SK-N-SH treated with all-trans-retinoic acid at 6 μM for 48 hours (cell line): ENCODE measurements at regions not wholly inside any gene's neighbourhood (a gene's known extent, or its start where the extent isn't known, plus 50 kb on each side); places are given as distances from the start of the nearest gene placed in this dataset.

ENCODE experiments used
- ARNTL ChIP-seq: fragments of 450-650 bp; formaldehyde crosslinking; IDR thresholded peaks from 2 replicates; pipeline ENCODE4 v1.5.0; 2020; ENCODE audit warnings: low read depth, mild to moderate bottlenecking, moderate library complexity, borderline replicate concordance
- GLIS3 ChIP-seq: fragments of 250-450 bp; sonication (Bioruptor Pico); IDR thresholded peaks from 2 replicates; pipeline ENCODE4 v1.5.0; 2020; ENCODE audit warnings: mild to moderate bottlenecking, moderate library complexity
- PATZ1 ChIP-seq: fragments of 250-450 bp; sonication (Bioruptor Pico); IDR thresholded peaks from 2 replicates; pipeline ENCODE4 v1.8.0; 2020; ENCODE audit warnings: mild to moderate bottlenecking, moderate library complexity, borderline replicate concordance
- POU6F1 ChIP-seq: fragments of 250-450 bp; sonication (Bioruptor Pico); IDR thresholded peaks from 2 replicates; pipeline ENCODE4 v1.8.0; 2021; ENCODE audit warnings: low read depth, mild to moderate bottlenecking, moderate library complexity, borderline replicate concordance
- ZFP3 ChIP-seq: fragments of 250-450 bp; sonication (Bioruptor Pico); IDR thresholded peaks from 2 replicates; pipeline ENCODE4 v1.5.0; 2020; ENCODE audit warnings: mild to moderate bottlenecking, moderate library complexity
- ZNF565 ChIP-seq: fragments of 450-650 bp; formaldehyde crosslinking; conservative IDR thresholded peaks from 2 replicates; pipeline ENCODE4 v1.5.0; 2020; ENCODE audit warnings: low read depth, mild to moderate bottlenecking, moderate library complexity

GRCh38 chr14:89470401-89470800 lies 53.4 kb upstream of the FOXN3 start:
- TF ChIP-seq ZFP3 (CRISPR knock-in tag) (no peak), POU6F1 (no peak), PATZ1 (CRISPR knock-in tag) (no peak), ARNTL (CRISPR knock-in tag) (no peak), GLIS3 (CRISPR knock-in tag) (no peak), ZNF565 (CRISPR knock-in tag) (no peak)
